ENCODE measurements at regions not wholly inside any gene's neighbourhood (a gene's known extent, or its start where the extent isn't known, plus 50 kb on each side); places are given as distances from the start of the nearest gene placed in this dataset.

- no peak for DNase-seq
- no peaks in the 10 kb centered on the region for H3K27me3 ChIP-seq (ENCODE audit: low read depth)
- intact Hi-C loops (cut with micrococcal nuclease): no loop called here
These were observed 121.3 kb upstream of the S100G start for GRCh38 chrX:16528620-16529019.

More at GRCh38 chrX:16528620-16529019, 121.3 kb upstream of the S100G start:
- no peak overlapping the region for H3K27ac ChIP-seq (replicated peaks)
- TF ChIP-seq CTCF (IDR thresholded peaks at IDR 0.05; ENCODE audit: borderline replicate concordance): no peak
- no peaks in the 10 kb centered on the region for H3K9me3 ChIP-seq (replicated peaks)
- no peaks in the 10 kb centered on the region for H3K4me1 ChIP-seq
- no peak overlapping the region for H3K4me3 ChIP-seq
- no peaks in the 10 kb centered on the region for H3K36me3 ChIP-seq
